Liver (tissue), 3 donors: ENCODE measurements at regions not wholly inside any gene's neighbourhood (a gene's known extent, or its start where the extent isn't known, plus 50 kb on each side); places are given as distances from the start of the nearest gene placed in this dataset.
"Not testable (repeated sequence)": the region's sequence is repeated elsewhere in the genome, so short reads cannot be mapped to it uniquely, and the experiment has no call there.

ENCODE experiments used
- CTCF ChIP-seq: fragments of 150-350 bp; IDR thresholded peaks from 2 replicates; pipeline ENCODE4 v1.5.1; 2017; ENCODE audit warnings: improper control_type of control experiment, low read depth, low read length; ENCODE audit not compliant: missing input control
- EGR1 ChIP-seq, 2 donors: IDR thresholded peaks; 2 replicates each; pipeline ENCODE4 v1.6.1; 2016 to 2018; ENCODE audit warnings: antibody characterized with exemption in 2 of 2, low read depth in 2 of 2
- HNF4G ChIP-seq: IDR thresholded peaks from 2 replicates; pipeline ENCODE4 v1.6.1; 2016; ENCODE audit warnings: antibody characterized with exemption
- REST ChIP-seq: IDR thresholded peaks from 2 replicates; pipeline ENCODE4 v1.6.1; 2016; ENCODE audit warnings: antibody characterized with exemption, mild to moderate bottlenecking
- RXRA ChIP-seq, 2 donors: IDR thresholded peaks; 2 replicates each; pipeline ENCODE4 v1.6.1; 2017 to 2018; ENCODE audit warnings: antibody characterized with exemption in 2 of 2, mild to moderate bottlenecking in 1 of 2
- SP1 ChIP-seq: IDR thresholded peaks from 2 replicates; pipeline ENCODE4 v1.6.1; 2018; ENCODE audit warnings: antibody characterized with exemption, mild to moderate bottlenecking
- TAF1 ChIP-seq: conservative IDR thresholded peaks from 2 replicates; pipeline ENCODE4 v1.6.1; 2016; ENCODE audit warnings: antibody characterized with exemption, mild to moderate bottlenecking
- YY1 ChIP-seq: IDR thresholded peaks from 2 replicates; pipeline ENCODE4 v1.6.1; 2016; ENCODE audit warnings: antibody characterized with exemption, mild to moderate bottlenecking
- donor health status: healthy.
- donor health status: healthy.

DNA sequence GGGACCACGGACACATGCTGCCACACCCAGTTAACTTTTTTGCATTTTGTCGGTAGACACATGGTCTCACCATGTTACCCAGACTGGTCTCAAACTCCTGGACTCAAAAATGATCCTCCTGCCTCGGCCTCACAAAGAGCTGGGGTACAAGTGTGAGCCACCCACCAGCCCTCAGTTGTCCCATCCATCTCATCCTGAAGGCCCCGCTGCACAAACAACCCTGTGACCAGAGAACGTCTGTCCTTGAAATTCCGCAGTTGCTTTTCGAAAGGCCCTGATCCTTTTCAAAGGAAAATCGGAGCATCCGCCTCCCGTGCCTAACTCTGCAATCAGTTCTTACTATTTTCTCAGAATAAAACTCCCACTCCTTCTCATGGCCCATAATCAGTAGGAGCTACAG, 138.3 kb upstream of the USP29 start:
- not testable (repeated sequence) for TF ChIP-seq SP1; CTCF; REST; HNF4G; TAF1; RXRA (IDR thresholded peaks at IDR 0.05); EGR1 (IDR thresholded peaks at IDR 0.05; ENCODE audit: low read depth in 2 of 2); YY1
